T-cell (primary cell): ENCODE measurements at regions not wholly inside any gene's neighbourhood (a gene's known extent, or its start where the extent isn't known, plus 50 kb on each side); places are given as distances from the start of the nearest gene placed in this dataset.

Experiments used
- ATAC-seq, 4 experiments: fragments of 200-7000 bp in 3 of 4; fragments of 150-1000 bp in 1 of 4; cut with Tn5 transposase; replicated peaks in 1 of 4; 1 replicate in 3 of 4; 2 replicates in 1 of 4; pipeline ENCODE4 v1.10.0; 2021; ENCODE audit warnings: moderate library complexity in 3 of 4, mild to moderate bottlenecking in 2 of 4, moderate number of reproducible peaks in 1 of 4
- CTCF ChIA-PET, 2 donors: fragments of 300-600 bp; sonication (Branson Sonifier 250); formaldehyde crosslinking; loops; one replicate each; lab custom pipeline; 2022; ENCODE audit warnings: antibody characterized with exemption in 2 of 2; lab: Charles Lee
- POLR2A ChIA-PET, 2 donors: fragments of 300-600 bp; sonication (Branson Sonifier 250); formaldehyde crosslinking; loops; one replicate each; lab custom pipeline; 2022; ENCODE audit warnings: antibody characterized with exemption in 2 of 2; lab: Charles Lee
- DNase-seq, 35 experiments: peaks; one replicate each; pipeline versions ENCODE4 v3.0.0 to v3.0.0-alpha.2; 2013 to 2023
- H3K27ac ChIP-seq: one replicate; pipeline ENCODE4 v1.5.1; 2013; ENCODE audit warnings: low read length
- H3K27me3 ChIP-seq, 2 experiments: replicated peaks in 1 of 2; 1 replicate in 1 of 2; 2 replicates in 1 of 2; pipeline versions ENCODE4 v1.6.1 to v1.7.0; 2013; ENCODE audit warnings: low read length in 1 of 2, mixed read lengths in 1 of 2; ENCODE audit not compliant: control insufficient read depth in 2 of 2, insufficient read depth in 2 of 2; ENCODE audit errors: extremely low read depth in 1 of 2
- H3K36me3 ChIP-seq, 2 donors: 1 replicate in 1 of 2; 2 replicates in 1 of 2; pipeline versions ENCODE4 v1.6.1 to v1.7.0; 2013; ENCODE audit warnings: low read length in 1 of 2; ENCODE audit not compliant: control insufficient read depth in 2 of 2, insufficient read depth in 1 of 2; ENCODE audit errors: extremely low read depth in 1 of 2
- H3K4me1 ChIP-seq, 2 experiments: 1 replicate in 1 of 2; 2 replicates in 1 of 2; pipeline versions ENCODE4 v1.6.1 to v1.7.0; 2013; ENCODE audit warnings: low read length in 2 of 2, mixed read lengths in 1 of 2; ENCODE audit not compliant: insufficient read depth in 2 of 2, control insufficient read depth in 1 of 2; ENCODE audit errors: extremely low read depth in 1 of 2
- H3K4me3 ChIP-seq, 2 donors: 1 replicate in 1 of 2; 2 replicates in 1 of 2; pipeline versions ENCODE4 v1.5.1 to v1.7.0; 2013; ENCODE audit warnings: mild to moderate bottlenecking in 2 of 2, low read length in 1 of 2, moderate library complexity in 1 of 2; ENCODE audit not compliant: control insufficient read depth in 1 of 2; ENCODE audit errors: extremely low read depth in 1 of 2
- H3K9me3 ChIP-seq: 2 replicates; pipeline ENCODE4 v1.7.0; 2013
- H3K27ac Mint-ChIP-seq, 2 donors: one replicate each; pipeline ENCODE4 v1.8.0; 2020 to 2021; ENCODE audit warnings: mild to moderate bottlenecking in 2 of 2, mixed read lengths in 2 of 2
- H3K27me3 Mint-ChIP-seq, 2 donors: one replicate each; pipeline ENCODE4 v1.8.0; 2021 to 2022; ENCODE audit warnings: mixed read lengths in 2 of 2
- H3K36me3 Mint-ChIP-seq: one replicate; pipeline ENCODE4 v1.8.0; 2021; ENCODE audit warnings: mixed read lengths
- H3K4me1 Mint-ChIP-seq, 3 donors: one replicate each; pipeline ENCODE4 v1.8.0; 2020 to 2022; ENCODE audit warnings: mixed read lengths in 3 of 3, mild to moderate bottlenecking in 1 of 3
- H3K4me3 Mint-ChIP-seq, 3 donors: one replicate each; pipeline ENCODE4 v1.8.0; 2020 to 2022; ENCODE audit warnings: mild to moderate bottlenecking in 3 of 3, mixed read lengths in 3 of 3, moderate library complexity in 3 of 3
- H3K9me3 Mint-ChIP-seq, 3 donors: one replicate each; pipeline ENCODE4 v1.8.0; 2020 to 2022; ENCODE audit warnings: mixed read lengths in 3 of 3
- WGBS: methylation state at CpG from one replicate; pipeline ENCODE4 v1.1.5; 2013; ENCODE audit warnings: missing lambda C conversion rate; ENCODE audit not compliant: insufficient coverage; 5-methylcytosine and 5-hydroxymethylcytosine counted together

DNA sequence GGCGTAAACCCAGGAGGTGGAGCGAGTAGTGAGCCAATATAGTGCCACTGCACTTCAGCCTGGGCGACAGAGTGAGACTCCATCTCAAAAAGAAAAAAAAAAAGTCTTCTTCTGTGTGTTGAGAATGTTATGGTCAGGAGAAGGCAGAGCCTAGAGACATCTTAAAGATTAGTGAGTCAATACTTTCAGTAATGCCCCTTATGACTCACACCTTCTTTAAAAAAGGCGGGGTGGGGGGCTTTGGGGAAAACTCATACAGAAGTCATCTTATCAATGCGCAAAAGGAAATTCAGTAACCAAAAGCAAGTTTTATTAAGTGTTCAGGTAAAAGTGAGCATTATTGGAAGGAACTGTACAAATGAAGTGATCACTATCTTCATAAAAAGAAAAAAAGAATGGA lies 1369.8 kb upstream of the LRRTM3 start:
- Mint-ChIP-seq H3K4me1 (no peaks in the 10 kb centered on the region), H3K27ac (no peak overlapping the region), H3K36me3 (no peaks in the 10 kb centered on the region), H3K4me3 (no peak overlapping the region), H3K9me3 (peaks cover 1 to 15% (median 14%) of the 10 kb centered on the region in 3 donors), H3K27me3 (no peaks in the 10 kb centered on the region)
- H3K36me3 ChIP-seq, result no peaks in the 10 kb centered on the region
- no peaks in the 10 kb centered on the region for H3K9me3 ChIP-seq
- no peak overlapping the region for H3K4me3 ChIP-seq
- no peak for ATAC-seq
- ChIA-PET POLR2A (no interaction called here), CTCF (no interaction called here)
- H3K27me3 ChIP-seq, result no peaks in the 10 kb centered on the region
- no peak for DNase-seq
- H3K4me1 ChIP-seq, result no peaks in the 10 kb centered on the region
- H3K27ac ChIP-seq, result no peak overlapping the region
- WGBS, result 83% methylated on average over 2 of the region's 5 CpGs

DNA sequence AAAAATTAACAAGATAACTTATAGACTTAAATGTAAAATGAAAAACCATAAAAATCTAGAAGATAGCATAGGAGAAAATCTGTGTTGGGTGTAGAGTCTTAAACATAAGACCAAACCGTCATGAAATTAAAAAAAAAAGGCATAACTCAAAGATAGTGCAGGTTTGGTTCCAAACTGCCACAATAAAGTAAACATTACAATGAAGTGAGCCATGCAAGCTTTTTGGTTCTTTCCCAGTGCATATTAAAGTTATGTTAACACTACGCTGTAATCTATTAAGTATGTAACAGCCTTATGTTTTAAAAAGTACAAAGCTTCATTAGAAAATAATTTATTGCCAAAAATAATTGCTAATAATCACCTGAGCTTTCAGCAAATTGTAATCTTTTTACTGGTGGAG lies 1366.5 kb upstream of the LRRTM3 start:
- no CpG with 5 or more reads among the region's 2 CpGs for WGBS
- no peaks in the 10 kb centered on the region for H3K27me3 ChIP-seq
- no peaks in the 10 kb centered on the region for H3K4me1 ChIP-seq
- POLR2A ChIA-PET, result no interaction called here
- H3K27ac Mint-ChIP-seq, result no peak overlapping the region
- no peak overlapping the region for H3K4me3 ChIP-seq
- peaks cover 0 to 19% (median 9%) of the 10 kb centered on the region in 3 donors for H3K9me3 Mint-ChIP-seq
- H3K27me3 Mint-ChIP-seq, result no peaks in the 10 kb centered on the region
- H3K27ac ChIP-seq, result no peak overlapping the region
- H3K36me3 Mint-ChIP-seq, result no peaks in the 10 kb centered on the region
- CTCF ChIA-PET, result interaction anchor here in 1 of 2 donors (0.6 kb wide), 1 partner anchor 1096 kb away, joined by 3 read pairs; no protein-coding TSS in a partner anchor
- H3K4me3 Mint-ChIP-seq, result no peak overlapping the region
- H3K36me3 ChIP-seq, result no peaks in the 10 kb centered on the region
- ATAC-seq (no peak), DNase-seq (no peak)
- no peaks in the 10 kb centered on the region for H3K9me3 ChIP-seq
- no peaks in the 10 kb centered on the region for H3K4me1 Mint-ChIP-seq

DNA sequence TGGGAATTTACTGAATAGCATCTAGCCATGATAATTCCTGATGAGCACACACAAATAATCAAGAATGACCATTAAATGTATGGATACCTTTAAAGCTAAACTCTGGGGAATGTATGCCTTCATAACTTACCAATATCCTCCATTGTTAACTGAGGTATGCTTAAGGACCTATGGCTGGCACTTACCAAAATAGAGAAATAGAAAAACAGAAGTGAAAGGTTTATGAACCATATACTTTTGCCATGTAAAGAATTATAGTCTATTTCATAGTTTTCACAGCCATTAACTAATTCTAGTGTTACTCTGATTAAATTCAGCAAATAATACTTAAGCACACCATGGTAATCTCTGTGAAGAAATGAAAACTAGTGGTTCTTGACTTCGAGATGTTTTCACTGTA lies 1360.6 kb upstream of the LRRTM3 start:
- no peak overlapping the region for H3K27ac Mint-ChIP-seq
- H3K36me3 ChIP-seq, result no peaks in the 10 kb centered on the region
- no peak overlapping the region for H3K4me3 ChIP-seq
- POLR2A ChIA-PET, result no interaction called here
- H3K36me3 Mint-ChIP-seq, result no peaks in the 10 kb centered on the region
- H3K9me3 Mint-ChIP-seq, result peaks cover 0 to 12% (median 7%) of the 10 kb centered on the region in 3 donors
- ATAC-seq (no peak), DNase-seq (no peak)
- CTCF ChIA-PET, result no interaction called here
- H3K4me1 ChIP-seq, result no peaks in the 10 kb centered on the region
- no peaks in the 10 kb centered on the region for H3K4me1 Mint-ChIP-seq
- no peak overlapping the region for H3K4me3 Mint-ChIP-seq
- no peak overlapping the region for H3K27ac ChIP-seq
- no peaks in the 10 kb centered on the region for H3K9me3 ChIP-seq
- H3K27me3 Mint-ChIP-seq, result no peaks in the 10 kb centered on the region
- H3K27me3 ChIP-seq, result no peaks in the 10 kb centered on the region
- WGBS, result no CpG with 5 or more reads among the region's 1 CpG

DNA sequence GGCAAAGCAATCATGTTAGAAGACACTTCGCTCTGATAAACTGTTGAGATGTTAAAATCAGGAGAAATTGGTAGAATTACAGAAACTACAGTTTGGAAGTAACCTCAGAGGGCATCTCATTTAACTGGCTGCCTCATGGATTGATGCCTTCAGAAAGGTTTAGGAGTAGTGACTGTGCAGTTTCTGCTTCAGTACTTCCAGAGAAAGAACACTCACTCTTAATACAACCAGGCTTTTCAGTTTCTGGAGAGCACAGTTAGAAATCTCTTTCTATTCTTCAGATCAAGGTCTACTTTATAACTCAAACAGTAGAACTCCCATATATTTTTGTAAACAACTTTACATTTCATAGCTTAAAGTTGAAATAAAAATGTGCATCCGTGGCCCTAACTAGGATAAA lies 1358.9 kb upstream of the LRRTM3 start:
- no peaks in the 10 kb centered on the region for H3K27me3 ChIP-seq
- no peaks in the 10 kb centered on the region for H3K36me3 ChIP-seq
- no peak overlapping the region for H3K4me3 ChIP-seq
- POLR2A ChIA-PET, result no interaction called here
- Mint-ChIP-seq H3K27me3 (no peaks in the 10 kb centered on the region), H3K4me1 (no peaks in the 10 kb centered on the region), H3K9me3 (peaks cover 4 to 9% (median 8%) of the 10 kb centered on the region in 3 donors), H3K27ac (no peak overlapping the region), H3K36me3 (no peaks in the 10 kb centered on the region), H3K4me3 (no peak overlapping the region)
- DNase-seq, result no peak
- WGBS, result no CpG with 5 or more reads among the region's 2 CpGs
- ATAC-seq, result no peak
- CTCF ChIA-PET, result no interaction called here
- H3K27ac ChIP-seq, result no peak overlapping the region
- no peaks in the 10 kb centered on the region for H3K9me3 ChIP-seq
- no peaks in the 10 kb centered on the region for H3K4me1 ChIP-seq

- 3% methylated on average over 10 of the region's 20 CpGs for WGBS
- Mint-ChIP-seq H3K27me3 (no peaks in the 10 kb centered on the region), H3K4me3 (no peak overlapping the region), H3K4me1 (no peaks in the 10 kb centered on the region), H3K9me3 (peaks cover 4 to 6% (median 4%) of the 10 kb centered on the region in 3 donors), H3K36me3 (no peaks in the 10 kb centered on the region), H3K27ac (no peak overlapping the region)
- H3K27me3 ChIP-seq, result no peaks in the 10 kb centered on the region
- no peaks in the 10 kb centered on the region for H3K36me3 ChIP-seq
- H3K4me1 ChIP-seq, result no peaks in the 10 kb centered on the region
- no peaks in the 10 kb centered on the region for H3K9me3 ChIP-seq
- H3K27ac ChIP-seq, result no peak overlapping the region
- CTCF ChIA-PET, result no interaction called here
- H3K4me3 ChIP-seq, result no peak overlapping the region
- no peak for ATAC-seq
- POLR2A ChIA-PET, result no interaction called here
- DNase-seq, result no peak
These were observed 1355.5 kb upstream of the LRRTM3 start for GRCh38 chr10:65570143-65571010.

GRCh38 chr10:65571011-65571570 lies 1354.7 kb upstream of the LRRTM3 start:
- no peak overlapping the region for H3K27ac ChIP-seq
- no peaks in the 10 kb centered on the region for H3K36me3 ChIP-seq
- ChIA-PET CTCF (no interaction called here), POLR2A (no interaction called here)
- no peaks in the 10 kb centered on the region for H3K4me1 ChIP-seq
- Mint-ChIP-seq H3K4me1 (no peaks in the 10 kb centered on the region), H3K27ac (no peak overlapping the region), H3K27me3 (no peaks in the 10 kb centered on the region), H3K36me3 (no peaks in the 10 kb centered on the region), H3K4me3 (no peak overlapping the region), H3K9me3 (peaks cover 4% of the 10 kb centered on the region in 3 donors)
- H3K27me3 ChIP-seq, result no peaks in the 10 kb centered on the region
- H3K4me3 ChIP-seq, result no peak overlapping the region
- DNase-seq (no peak), ATAC-seq (no peak)
- no peaks in the 10 kb centered on the region for H3K9me3 ChIP-seq
- WGBS, result no CpG with 5 or more reads among the region's 5 CpGs
